ENCODE measurements at regions not wholly inside any gene's neighbourhood (a gene's known extent, or its start where the extent isn't known, plus 50 kb on each side); places are given as distances from the start of the nearest gene placed in this dataset.

- H3K27ac ChIP-seq (replicated peaks): no peak overlapping the region
- H3K36me3 ChIP-seq: no peaks in the 10 kb centered on the region
- no peaks in the 10 kb centered on the region for H3K4me1 ChIP-seq
- intact Hi-C loops (cut with micrococcal nuclease): no loop called here
- H3K9me3 ChIP-seq (replicated peaks): no peaks in the 10 kb centered on the region
- no peak overlapping the region for H3K4me3 ChIP-seq
- peaks cover 8% of the 10 kb centered on the region for H3K27me3 ChIP-seq (ENCODE audit: low read depth)
- DNase-seq: no peak
- TF ChIP-seq CTCF (IDR thresholded peaks at IDR 0.05; ENCODE audit: borderline replicate concordance): no peak
These were observed 695.0 kb downstream of the SQOR start for GRCh38 chr15:46329876-46330275.

GRCh38 chr15:46331546-46331945 is 696.7 kb downstream of the SQOR start:
- no peak overlapping the region for H3K4me3 ChIP-seq
- H3K9me3 ChIP-seq (replicated peaks): no peaks in the 10 kb centered on the region
- no peaks in the 10 kb centered on the region for H3K36me3 ChIP-seq
- intact Hi-C loops (cut with micrococcal nuclease): no loop called here
- no peak for TF ChIP-seq CTCF (IDR thresholded peaks at IDR 0.05; ENCODE audit: borderline replicate concordance)
- no peak overlapping the region for H3K27ac ChIP-seq (replicated peaks)
- DNase-seq: no peak
- peaks cover 8% of the 10 kb centered on the region for H3K27me3 ChIP-seq (ENCODE audit: low read depth)
- H3K4me1 ChIP-seq: no peaks in the 10 kb centered on the region

GRCh38 chr15:46343196-46343935 is 708.5 kb downstream of the SQOR start:
- no peak overlapping the region for H3K4me3 ChIP-seq
- H3K9me3 ChIP-seq (replicated peaks): no peaks in the 10 kb centered on the region
- H3K36me3 ChIP-seq: no peaks in the 10 kb centered on the region
- H3K27me3 ChIP-seq (ENCODE audit: low read depth): no peaks in the 10 kb centered on the region
- intact Hi-C loops (cut with micrococcal nuclease): no loop called here
- DNase-seq: no peak
- H3K27ac ChIP-seq (replicated peaks): no peak overlapping the region
- no peak for TF ChIP-seq CTCF (IDR thresholded peaks at IDR 0.05; ENCODE audit: borderline replicate concordance)
- no peaks in the 10 kb centered on the region for H3K4me1 ChIP-seq

GRCh38 chr15:46344115-46344724 is 709.4 kb downstream of the SQOR start:
- Histone ChIP-seq H3K9me3 (replicated peaks) (no peaks in the 10 kb centered on the region), H3K27ac (replicated peaks) (no peak overlapping the region), H3K4me3 (no peak overlapping the region), H3K36me3 (no peaks in the 10 kb centered on the region), H3K4me1 (no peaks in the 10 kb centered on the region), H3K27me3 (ENCODE audit: low read depth) (no peaks in the 10 kb centered on the region)
- intact Hi-C loops (cut with micrococcal nuclease): no loop called here
- DNase-seq: no peak
- no peak for TF ChIP-seq CTCF (IDR thresholded peaks at IDR 0.05; ENCODE audit: borderline replicate concordance)

- TF ChIP-seq CTCF (IDR thresholded peaks at IDR 0.05; ENCODE audit: borderline replicate concordance): no peak
- H3K27ac ChIP-seq (replicated peaks): no peak overlapping the region
- H3K36me3 ChIP-seq: no peaks in the 10 kb centered on the region
- no peaks in the 10 kb centered on the region for H3K4me1 ChIP-seq
- no peaks in the 10 kb centered on the region for H3K27me3 ChIP-seq (ENCODE audit: low read depth)
- no peak overlapping the region for H3K4me3 ChIP-seq
- DNase-seq: no peak
- intact Hi-C loops (cut with micrococcal nuclease): no loop called here
- H3K9me3 ChIP-seq (replicated peaks): no peaks in the 10 kb centered on the region
These were observed 710.1 kb downstream of the SQOR start for GRCh38 chr15:46344915-46345314.
